Panc1 (cell line): ENCODE measurements at regions not wholly inside any gene's neighbourhood (a gene's known extent, or its start where the extent isn't known, plus 50 kb on each side); places are given as distances from the start of the nearest gene placed in this dataset.

Experiments
- ATAC-seq: fragments of 200-7000 bp; cut with Tn5 transposase; 2 replicates; pipeline ENCODE4 v1.9.1; 2020; ENCODE audit warnings: mild to moderate bottlenecking, moderate library complexity
- BruUV-seq: library from RNA; stranded (reverse); fragments of 400-500 nt; replicated peaks from 2 replicates; lab custom pipeline; 2021; lab: Mats Ljungman, UMichigan
- CTCF ChIA-PET: fragments of 300-600 bp; sonication (Branson Sonifier 250); formaldehyde crosslinking; loops from one replicate; lab custom pipeline; 2022; ENCODE audit warnings: antibody characterized with exemption; lab: Charles Lee
- POLR2A ChIA-PET: fragments of 300-600 bp; sonication (Branson Sonifier 250); formaldehyde crosslinking; loops from one replicate; lab custom pipeline; 2022; ENCODE audit warnings: antibody characterized with exemption; lab: Charles Lee
- DNase-seq: peaks from one replicate; pipeline ENCODE4 v3.0.0-alpha.2; 2010; ENCODE audit warnings: low read depth, low spot score
- H3K27ac ChIP-seq: 2 replicates; pipeline ENCODE4 v1.5.1; 2011; ENCODE audit warnings: mild to moderate bottlenecking, low read length, inconsistent platforms
- H3K27me3 ChIP-seq: fragments of 200-500 bp; sonication (Bioruptor generic); 2 replicates; pipeline ENCODE4 v1.6.0; 2014; ENCODE audit warnings: low read length, inconsistent platforms; ENCODE audit not compliant: control insufficient read depth, insufficient read depth
- H3K36me3 ChIP-seq: fragments of 200-500 bp; sonication (Bioruptor generic); 2 replicates; pipeline ENCODE4 v1.5.1; 2014; ENCODE audit warnings: inconsistent platforms, mild to moderate bottlenecking, low read length, moderate library complexity; ENCODE audit not compliant: control insufficient read depth, insufficient read depth
- H3K4me1 ChIP-seq: 2 replicates; pipeline ENCODE4 v1.5.1; 2011; ENCODE audit warnings: inconsistent platforms, mild to moderate bottlenecking, low read length, moderate library complexity; ENCODE audit not compliant: control insufficient read depth, insufficient read depth
- H3K4me3 ChIP-seq, 2 experiments: 2 replicates each; pipeline ENCODE4 v1.5.1; 2011 to 2012; ENCODE audit warnings: low read depth in 2 of 2, low read length in 2 of 2, mild to moderate bottlenecking in 2 of 2, inconsistent platforms in 1 of 2, moderate library complexity in 1 of 2
- H3K9me3 ChIP-seq: fragments of 200-500 bp; sonication (Bioruptor generic); 2 replicates; pipeline ENCODE4 v1.5.1; 2014; ENCODE audit warnings: low read depth, mild to moderate bottlenecking, inconsistent platforms, low read length, moderate library complexity; ENCODE audit not compliant: control insufficient read depth, insufficient read depth
- CTCF ChIP-seq: fragments of 450-650 bp; IDR thresholded peaks from 2 replicates; pipeline ENCODE4 v1.5.1; 2017; ENCODE audit warnings: mild to moderate bottlenecking
- POLR2AphosphoS5 ChIP-seq: IDR thresholded peaks from 2 replicates; pipeline ENCODE4 v1.6.1; 2012; ENCODE audit warnings: mild to moderate bottlenecking, low read depth, low read length, moderate library complexity
- REST ChIP-seq, 2 experiments: IDR thresholded peaks; 2 replicates each; pipeline ENCODE4 v1.6.1; 2011 to 2012; ENCODE audit warnings: low read depth in 2 of 2, control low read depth in 1 of 2, low read length in 1 of 2, mild to moderate bottlenecking in 1 of 2, moderate library complexity in 1 of 2; ENCODE audit not compliant: insufficient read depth in 1 of 2
- SIN3A ChIP-seq: IDR thresholded peaks from 2 replicates; pipeline ENCODE4 v1.6.1; 2012; ENCODE audit warnings: low read depth, mild to moderate bottlenecking, low read length, moderate library complexity, borderline replicate concordance; ENCODE audit not compliant: insufficient read depth
- TCF7L2 ChIP-seq: IDR thresholded peaks from 2 replicates; pipeline ENCODE4 v1.6.1; 2011; ENCODE audit warnings: mild to moderate bottlenecking, low read depth, low read length, inconsistent platforms
- in situ Hi-C: cut with HindIII; loops from 2 replicates; pipeline ENCODE4 v1.10.0; 2016; ENCODE audit warnings: low sequenced_read_pairs, low pct_unique_long_range_greater_than_20kb
- intact Hi-C: fragments of 100-400 bp; cut with micrococcal nuclease; formaldehyde crosslinking; loops from one replicate; pipeline ENCODE4 v1.10.0; 2022; ENCODE audit not compliant: unreplicated experiment

DNA sequence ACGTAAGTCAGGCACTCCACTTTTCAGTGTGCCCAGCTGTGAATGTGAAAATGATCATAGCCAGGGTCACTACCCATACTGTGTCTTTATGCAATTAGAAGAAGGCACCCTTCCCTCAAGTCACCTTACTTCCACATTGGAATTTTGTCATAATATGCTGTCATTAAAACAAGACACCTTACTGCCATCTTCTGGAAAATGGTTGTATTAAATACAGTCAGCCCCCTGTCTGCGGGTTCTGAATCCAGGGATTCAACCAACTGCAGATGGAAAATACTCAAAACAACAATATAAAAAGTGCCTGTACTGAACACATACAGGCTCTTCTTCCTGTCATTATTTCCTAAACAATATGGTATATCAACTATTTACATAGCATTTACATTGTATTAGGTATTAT is 70.2 kb upstream of the TBX5 start:
- H3K9me3 ChIP-seq: no peaks in the 10 kb centered on the region
- H3K36me3 ChIP-seq: no peaks in the 10 kb centered on the region
- no TSS peak for BruUV-seq
- intact Hi-C loops (loop anchor here (2.0 to 5.0 kb wide), 2 partner anchors 309 to 495 kb away; no protein-coding TSS in a partner anchor), in situ Hi-C loops (no loop called here)
- CTCF ChIA-PET: no interaction called here
- H3K27ac ChIP-seq: no peak overlapping the region
- H3K4me1 ChIP-seq: peaks cover 7% of the 10 kb centered on the region
- H3K27me3 ChIP-seq: peaks cover 45% of the 10 kb centered on the region
- TF ChIP-seq REST (IDR thresholded peaks at IDR 0.05; ENCODE audit: insufficient read depth in 1 of 2, low read depth in 2 of 2, low read length in 1 of 2) (no peak), SIN3A (no peak), CTCF (peak; percentile 56)
- POLR2A ChIA-PET: no interaction called here
- DNase-seq (no peak), ATAC-seq (peak; percentile 72)
- H3K4me3 ChIP-seq: no peak overlapping the region

DNA sequence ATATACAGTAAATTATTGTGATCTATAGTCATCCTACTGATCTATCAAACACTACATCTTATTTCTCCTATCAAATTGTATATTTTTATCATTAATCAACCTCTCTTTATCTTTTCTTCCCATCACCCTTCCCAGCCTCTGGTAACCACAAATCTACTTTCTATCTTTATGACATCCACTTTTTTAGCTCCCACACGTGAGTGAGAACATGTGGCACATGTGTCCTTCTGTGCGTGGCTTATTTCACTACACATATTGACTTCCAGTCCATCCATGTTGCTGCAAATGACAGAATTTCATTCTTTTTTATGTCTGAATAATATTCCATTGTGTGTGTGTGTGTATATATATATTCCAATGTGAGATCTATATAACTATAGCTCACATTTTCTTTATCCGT is 67.8 kb upstream of the TBX5 start:
- no peak for ATAC-seq
- H3K4me3 ChIP-seq: no peak overlapping the region
- POLR2A ChIA-PET: no interaction called here
- CTCF ChIA-PET: no interaction called here
- TF ChIP-seq CTCF (no peak), TCF7L2 (no peak), REST (IDR thresholded peaks at IDR 0.05; ENCODE audit: insufficient read depth in 1 of 2, low read depth in 2 of 2, low read length in 1 of 2) (no peak), POLR2AphosphoS5 (no peak), SIN3A (no peak)
- H3K27me3 ChIP-seq: peaks cover 25% of the 10 kb centered on the region
- no peak for DNase-seq
- H3K9me3 ChIP-seq: no peaks in the 10 kb centered on the region
- H3K4me1 ChIP-seq: no peaks in the 10 kb centered on the region
- in situ Hi-C loops (no loop called here), intact Hi-C loops (no loop called here)
- H3K36me3 ChIP-seq: no peaks in the 10 kb centered on the region
- H3K27ac ChIP-seq: no peak overlapping the region
- BruUV-seq: no TSS peak
